ENCODE measurements at regions not wholly inside any gene's neighbourhood (a gene's known extent, or its start where the extent isn't known, plus 50 kb on each side); places are given as distances from the start of the nearest gene placed in this dataset.

DNA sequence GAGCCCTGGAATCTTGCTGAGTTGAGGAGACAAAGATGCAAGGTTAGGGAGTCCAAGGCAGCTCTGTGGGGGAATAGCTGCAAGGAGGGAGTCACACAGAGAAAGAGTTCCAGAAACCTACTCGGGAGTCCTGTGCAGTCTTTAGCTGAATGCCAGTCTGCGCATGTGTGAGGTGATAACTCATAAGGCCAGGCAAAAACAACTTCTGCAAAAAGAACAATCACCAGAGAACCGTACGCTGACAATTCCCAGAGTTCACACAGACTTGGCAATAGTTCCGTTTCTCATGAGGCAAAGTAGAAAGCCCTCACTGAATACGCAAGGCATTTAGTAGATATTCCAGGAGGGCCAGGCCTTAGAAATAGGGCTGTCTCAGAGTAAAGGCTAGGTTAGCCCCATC is 135.2 kb upstream of the TAB2 start:
- TF ChIP-seq BHLHE40 (IDR thresholded peaks at IDR 0.05; ENCODE audit: borderline replicate concordance): no peak
- no peak for TF ChIP-seq TARDBP (IDR thresholded peaks at IDR 0.05)
